ENCODE measurements at regions not wholly inside any gene's neighbourhood (a gene's known extent, or its start where the extent isn't known, plus 50 kb on each side); places are given as distances from the start of the nearest gene placed in this dataset.

DNA sequence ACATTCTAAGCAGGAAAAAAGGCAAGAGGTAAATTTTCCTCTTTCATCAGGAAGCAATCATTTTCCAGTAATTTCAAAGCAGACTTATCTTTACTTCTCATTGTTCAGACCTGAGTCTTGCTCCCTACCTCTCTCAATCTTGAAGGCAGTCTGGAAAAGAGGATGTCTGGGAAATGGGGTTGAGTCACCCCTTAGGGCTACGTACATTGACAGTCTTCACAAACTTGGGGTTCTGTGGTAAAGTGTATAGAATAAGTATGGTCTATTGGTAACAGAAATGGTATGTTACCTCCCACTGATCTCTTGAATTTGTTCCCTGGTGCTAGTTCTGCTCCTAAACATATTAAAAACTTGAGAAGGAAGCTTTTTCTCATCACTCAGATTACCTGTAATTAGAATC is 361.3 kb downstream of the SS18 start:
- no peak for TF ChIP-seq RAD21 (IDR thresholded peaks at IDR 0.05; ENCODE audit: low read depth)
- TF ChIP-seq TCF12 (IDR thresholded peaks at IDR 0.05; ENCODE audit: low read depth): no peak
- no peak for TF ChIP-seq CEBPB (IDR thresholded peaks at IDR 0.05)
- TF ChIP-seq NFIC (IDR thresholded peaks at IDR 0.05): no peak
- no peak for TF ChIP-seq CREB1 (IDR thresholded peaks at IDR 0.05; ENCODE audit: low read depth)

Data from Ishikawa (cell line).